ENCODE measurements at regions not wholly inside any gene's neighbourhood (a gene's known extent, or its start where the extent isn't known, plus 50 kb on each side); places are given as distances from the start of the nearest gene placed in this dataset.

GRCh38 chr5:39539470-39539869, 114.7 kb upstream of the DAB2 start:
- no peak overlapping the region for H3K4me2 ChIP-seq
- WGBS (ENCODE audit: missing lambda C conversion rate) = 69% methylated on average over 3 of the region's 3 CpGs
- CTCF ChIA-PET = interaction anchor here (3.8 to 7.9 kb wide), 2 partner anchors 8 to 162 kb away, joined by 26 to 96 read pairs; no protein-coding TSS in a partner anchor
- ATAC-seq (no peak), DNase-seq (ENCODE audit: low read depth in 1 of 2, low spot score in 1 of 2) (no peak), FAIRE-seq (no peak)
- no peaks in the 10 kb centered on the region for H3K9me3 ChIP-seq
- POLR2A ChIA-PET = no interaction called here
- no peak overlapping the region for H3K4me3 ChIP-seq
- H3K4me1 ChIP-seq = peaks cover 9% of the 10 kb centered on the region; the same call in 2 of the 3 replicates
- no peak overlapping the region for H3K27ac ChIP-seq
- TF ChIP-seq ZNF302 (CRISPR knock-in tag; IDR thresholded peaks at IDR 0.05) = no peak
- no peak for TF ChIP-seq CHD4 (IDR thresholded peaks at IDR 0.05; ENCODE audit: borderline replicate concordance)
- TF ChIP-seq JUN (IDR thresholded peaks at IDR 0.05) = no peak
- no peak for TF ChIP-seq RCOR1 (IDR thresholded peaks at IDR 0.05; ENCODE audit: low read depth, low read length)
- no peak for TF ChIP-seq NFE2L2 (conservative IDR thresholded peaks at IDR 0.05; ENCODE audit: low read length)
- no peak for TF ChIP-seq ZC3H11A (IDR thresholded peaks at IDR 0.05)
- TF ChIP-seq GATA3 (IDR thresholded peaks at IDR 0.05; ENCODE audit: borderline replicate concordance) = no peak
- no peak for TF ChIP-seq POLR2AphosphoS2 (conservative IDR thresholded peaks at IDR 0.05; ENCODE audit: low read length)
- TF ChIP-seq MAZ (IDR thresholded peaks at IDR 0.05; ENCODE audit: borderline replicate concordance, low read depth, low read length) = no peak
- no peak for TF ChIP-seq BCL3 (IDR thresholded peaks at IDR 0.05)
- TF ChIP-seq E2F6 (IDR thresholded peaks at IDR 0.05; ENCODE audit: borderline replicate concordance, low read depth) = no peak
- no peak for TF ChIP-seq CTCF (IDR thresholded peaks at IDR 0.05)

- CTCF ChIA-PET = interaction anchor here (1.2 to 2.3 kb wide), 5 partner anchors 8 to 158 kb away, joined by 3 to 9 read pairs (median 4); no protein-coding TSS in a partner anchor
- Histone ChIP-seq H3K4me3 (no peak overlapping the region), H3K4me1 (no peaks in the 10 kb centered on the region), H3K4me2 (no peak overlapping the region), H3K9me3 (no peaks in the 10 kb centered on the region), H3K27ac (no peak overlapping the region)
- ATAC-seq = no peak
- no peak for DNase-seq (ENCODE audit: low read depth in 1 of 2, low spot score in 1 of 2)
- 83% methylated on average over 3 of the region's 3 CpGs for WGBS (ENCODE audit: missing lambda C conversion rate)
- POLR2A ChIA-PET = no interaction called here
- TF ChIP-seq FOSL2 (IDR thresholded peaks at IDR 0.05) = no peak
- TF ChIP-seq FOSL2 (CRISPR knock-in tag; IDR thresholded peaks at IDR 0.05) = no peak
- no peak for FAIRE-seq
These were observed 109.9 kb upstream of the DAB2 start for GRCh38 chr5:39534690-39535089.

GRCh38 chr5:39533749-39534148, 109.0 kb upstream of the DAB2 start:
- Histone ChIP-seq H3K4me1 (no peaks in the 10 kb centered on the region), H3K4me3 (no peak overlapping the region), H3K4me2 (no peak overlapping the region), H3K27ac (no peak overlapping the region), H3K9me3 (no peaks in the 10 kb centered on the region)
- ChIA-PET POLR2A (no interaction called here), CTCF (interaction anchor here (1.2 to 2.3 kb wide), 4 partner anchors 9 to 157 kb away, joined by 4 to 9 read pairs (median 5); no protein-coding TSS in a partner anchor)
- no peak for FAIRE-seq
- ATAC-seq = no peak
- WGBS (ENCODE audit: missing lambda C conversion rate) = 63% methylated on average over 3 of the region's 3 CpGs
- no peak for DNase-seq (ENCODE audit: low read depth in 1 of 2, low spot score in 1 of 2)
- TF ChIP-seq HES2 (IDR thresholded peaks at IDR 0.05) (no peak), ZFP36 (IDR thresholded peaks at IDR 0.05; ENCODE audit: borderline replicate concordance, partially characterized antibody) (no peak), EHF (CRISPR knock-in tag; IDR thresholded peaks at IDR 0.05) (no peak), HOXB5 (CRISPR knock-in tag; IDR thresholded peaks at IDR 0.05) (no peak), CHD2 (IDR thresholded peaks at IDR 0.05; ENCODE audit: low read length, partially characterized antibody) (no peak), CBX8 (IDR thresholded peaks at IDR 0.05) (no peak), ELK1 (IDR thresholded peaks at IDR 0.05; ENCODE audit: low read depth, low read length) (no peak), NPAS2 (CRISPR knock-in tag; IDR thresholded peaks at IDR 0.05; ENCODE audit: borderline replicate concordance) (no peak), JUN (IDR thresholded peaks at IDR 0.05) (no peak), ESRRA (IDR thresholded peaks at IDR 0.05; ENCODE audit: borderline replicate concordance, low read length) (no peak), E2F6 (IDR thresholded peaks at IDR 0.05; ENCODE audit: borderline replicate concordance, low read depth) (no peak), POLR2A (IDR thresholded peaks at IDR 0.05; ENCODE audit: low read length) (no peak), FOSL2 (IDR thresholded peaks at IDR 0.05) (no peak), FOSL2 (CRISPR knock-in tag; IDR thresholded peaks at IDR 0.05) (no peak), BHLHE40 (IDR thresholded peaks at IDR 0.05; ENCODE audit: low read depth, low read length) (no peak), RFX5 (IDR thresholded peaks at IDR 0.05) (no peak), RNF2 (IDR thresholded peaks at IDR 0.05; ENCODE audit: borderline replicate concordance, low read depth) (no peak), PBX3 (IDR thresholded peaks at IDR 0.05) (no peak), PHF8 (IDR thresholded peaks at IDR 0.05; ENCODE audit: borderline replicate concordance, low read depth) (no peak), KDM1A (IDR thresholded peaks at IDR 0.05; ENCODE audit: low read depth) (no peak)
